ENCODE measurements at regions not wholly inside any gene's neighbourhood (a gene's known extent, or its start where the extent isn't known, plus 50 kb on each side); places are given as distances from the start of the nearest gene placed in this dataset.
"Not testable (repeated sequence)": the region's sequence is repeated elsewhere in the genome, so short reads cannot be mapped to it uniquely, and the experiment has no call there.

DNA sequence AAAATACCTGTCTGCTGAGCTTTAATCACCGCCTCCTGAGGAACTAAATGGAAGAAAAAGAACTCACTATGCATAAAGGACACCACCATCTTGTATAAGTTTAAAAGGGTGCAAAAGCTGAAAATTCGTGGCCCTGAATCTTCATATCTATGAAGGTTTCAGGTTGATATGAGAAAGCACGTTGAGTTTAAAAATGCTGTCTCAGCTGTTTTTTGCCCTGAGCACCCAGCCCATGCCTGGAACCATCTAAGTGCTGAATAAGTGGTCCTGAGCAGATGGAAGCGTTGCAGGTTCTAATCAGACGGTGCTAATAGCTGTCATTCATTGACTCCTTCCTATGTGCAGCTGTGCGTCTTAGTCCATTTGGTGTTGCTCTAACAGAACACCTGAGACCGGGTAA, 467.4 kb downstream of the EIPR1 start:
- intact Hi-C loops (cut with micrococcal nuclease) = no loop called here

DNA sequence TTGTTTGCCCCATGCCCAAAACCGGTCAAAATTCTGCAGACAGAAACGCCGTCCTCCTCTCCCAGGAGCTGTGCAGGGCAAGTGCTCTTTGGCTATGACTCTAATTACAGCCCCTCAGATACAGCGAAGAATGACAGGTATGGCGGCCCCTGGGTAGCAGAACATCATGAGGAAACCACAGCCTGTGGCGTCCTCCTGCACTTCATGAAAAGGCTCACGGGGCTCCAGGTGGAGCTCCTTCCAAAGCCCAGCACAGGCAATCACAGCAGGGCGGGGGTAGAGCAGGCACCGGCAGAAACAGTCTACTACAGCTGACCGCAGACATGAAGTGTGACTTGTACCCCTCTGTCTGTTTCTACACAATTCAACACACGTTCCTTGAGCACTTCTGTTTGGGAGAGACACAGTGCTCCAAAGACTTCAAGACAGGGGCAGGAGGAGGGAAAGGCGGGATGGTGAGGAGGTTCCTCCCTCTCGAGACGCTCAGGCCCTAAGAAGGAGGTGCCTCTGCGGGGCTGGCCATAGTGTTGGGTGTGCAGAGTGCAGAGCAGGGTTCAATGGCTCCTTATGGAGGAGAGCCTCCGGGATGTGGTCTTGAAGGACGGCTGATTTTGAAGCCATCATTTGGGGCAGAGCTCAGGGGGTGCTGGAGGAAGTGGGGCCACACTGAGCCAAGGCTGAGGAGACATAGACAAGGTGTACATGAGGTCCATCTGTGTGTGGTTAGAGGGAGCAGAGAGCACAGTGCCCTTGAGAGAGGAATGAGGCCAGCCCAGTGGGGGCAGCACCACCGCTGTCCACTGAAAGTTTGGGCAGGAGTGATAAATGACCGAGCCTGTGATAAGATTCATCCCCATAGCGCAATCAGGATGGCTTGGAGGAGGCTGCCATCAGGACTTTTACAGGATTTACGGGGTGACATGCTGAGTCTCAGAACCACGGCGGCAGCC, 468.3 kb downstream of the EIPR1 start:
- H3K36me3 Mint-ChIP-seq (ENCODE audit: low read depth) = no peaks in the 10 kb centered on the region
- peaks cover 2% of the 10 kb centered on the region for H3K27me3 Mint-ChIP-seq (ENCODE audit: low read depth)
- no peaks in the 10 kb centered on the region for H3K9me3 Mint-ChIP-seq
- no peak overlapping the region for H3K4me3 Mint-ChIP-seq
- H3K27ac Mint-ChIP-seq = no peak overlapping the region
- DNase-seq = no peak
- CTCF ChIA-PET = no interaction called here
- intact Hi-C loops (cut with micrococcal nuclease) = no loop called here
- H3K4me1 Mint-ChIP-seq (ENCODE audit: low read depth) = no peaks in the 10 kb centered on the region

More for the DNA sequence above, 467.4 kb downstream of the EIPR1 start:
- Mint-ChIP-seq H3K36me3 (ENCODE audit: low read depth) (no peaks in the 10 kb centered on the region), H3K4me3 (no peak overlapping the region), H3K27ac (no peak overlapping the region), H3K27me3 (ENCODE audit: low read depth) (peaks cover 2% of the 10 kb centered on the region), H3K9me3 (no peaks in the 10 kb centered on the region), H3K4me1 (ENCODE audit: low read depth) (no peaks in the 10 kb centered on the region)
- CTCF ChIA-PET = no interaction called here
- DNase-seq = no peak

DNA sequence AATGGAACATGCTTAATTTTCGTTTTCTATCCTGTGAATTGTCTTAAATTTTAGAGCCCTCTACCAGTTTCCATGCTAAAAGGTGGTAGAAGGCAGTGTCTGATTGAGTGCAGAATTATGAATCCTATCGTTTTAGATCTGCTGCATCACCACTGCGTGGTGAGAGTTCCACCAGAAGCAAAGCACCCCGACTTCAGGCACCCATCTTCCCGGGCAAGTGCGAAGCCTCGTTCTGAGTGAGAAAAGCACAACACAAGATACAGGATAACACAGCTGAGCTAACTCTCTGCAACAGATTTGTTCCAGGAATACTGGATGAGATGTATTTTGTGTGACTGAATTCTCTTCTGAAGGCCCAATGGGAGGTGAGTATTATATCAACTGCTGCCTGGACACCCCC, 471.5 kb downstream of the EIPR1 start:
- Mint-ChIP-seq H3K9me3 (no peaks in the 10 kb centered on the region), H3K36me3 (ENCODE audit: low read depth) (no peaks in the 10 kb centered on the region), H3K27ac (no peak overlapping the region), H3K27me3 (ENCODE audit: low read depth) (no peaks in the 10 kb centered on the region), H3K4me1 (ENCODE audit: low read depth) (peaks cover 13% of the 10 kb centered on the region), H3K4me3 (no peak overlapping the region)
- CTCF ChIA-PET = no interaction called here
- intact Hi-C loops (cut with micrococcal nuclease) = no loop called here
- no peak for DNase-seq

DNA sequence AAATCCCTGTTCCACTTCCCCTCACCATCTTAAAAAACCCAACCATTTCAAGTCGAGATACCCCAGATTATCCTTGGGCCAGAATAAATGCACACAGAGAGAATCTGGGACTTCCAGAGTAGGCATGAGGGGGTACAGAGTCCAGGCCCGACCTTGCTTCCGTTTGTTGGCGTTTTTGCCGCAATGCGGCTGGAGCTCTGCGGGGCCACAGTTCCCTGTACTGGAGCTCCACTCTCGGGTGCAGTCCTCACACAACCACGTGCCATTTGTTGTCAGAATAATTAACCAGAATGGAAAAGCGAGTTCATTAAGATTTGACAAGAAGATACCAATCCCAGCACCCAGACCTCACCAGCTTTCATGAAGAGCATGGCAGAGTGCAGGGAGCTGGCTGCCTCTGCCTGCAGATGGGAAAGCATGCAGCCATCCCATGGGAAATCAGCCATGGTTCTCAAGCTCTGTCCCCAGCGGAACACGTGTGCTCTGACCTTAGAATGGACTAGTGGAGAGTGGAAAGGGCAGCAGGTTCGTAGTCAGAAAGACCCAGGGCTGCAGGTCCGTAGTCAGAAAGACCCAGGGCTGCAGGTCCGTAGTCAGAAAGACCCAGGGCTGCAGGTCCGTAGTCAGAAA, 472.8 kb downstream of the EIPR1 start:
- Mint-ChIP-seq H3K9me3 (no peaks in the 10 kb centered on the region), H3K36me3 (ENCODE audit: low read depth) (no peaks in the 10 kb centered on the region), H3K4me3 (no peak overlapping the region), H3K27ac (no peak overlapping the region), H3K27me3 (ENCODE audit: low read depth) (no peaks in the 10 kb centered on the region), H3K4me1 (ENCODE audit: low read depth) (peaks cover 16% of the 10 kb centered on the region)
- intact Hi-C loops (cut with micrococcal nuclease) = no loop called here
- no peak for DNase-seq
- CTCF ChIA-PET = no interaction called here

DNA sequence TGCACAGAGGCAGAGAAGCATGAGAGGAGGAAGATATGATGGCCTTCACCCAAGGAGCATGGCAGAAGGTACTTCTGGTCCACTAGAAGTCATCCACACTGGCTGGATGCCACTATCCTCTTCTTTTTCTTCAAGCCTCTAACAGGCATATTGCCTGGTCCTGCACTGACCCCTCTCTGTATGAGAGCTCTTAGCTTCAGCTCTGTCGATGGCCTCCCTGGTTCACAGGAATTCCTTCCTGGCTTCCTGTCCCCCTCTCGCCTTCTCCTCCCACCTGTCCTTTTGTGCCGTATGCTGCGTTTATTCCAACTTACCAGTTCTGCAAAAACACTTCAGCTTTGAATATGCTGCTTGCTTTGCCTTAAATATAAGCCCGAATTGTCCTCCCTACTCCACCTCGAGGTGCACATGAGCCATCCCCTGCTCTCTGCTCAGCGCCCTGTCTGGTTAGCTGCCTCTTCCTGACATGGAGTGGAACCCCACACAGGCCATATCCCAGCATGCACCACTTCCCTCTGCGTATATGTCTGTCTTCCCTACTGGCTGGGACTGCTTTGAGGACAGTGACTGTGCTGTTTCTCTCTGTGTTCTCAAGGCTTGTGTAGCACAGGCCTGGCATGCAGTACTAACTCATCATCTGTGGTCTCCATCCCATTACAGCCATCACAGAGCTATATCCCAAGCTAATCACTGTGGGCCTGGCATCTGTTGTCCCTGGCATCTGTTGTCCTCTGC, 474.9 kb downstream of the EIPR1 start:
- H3K27ac Mint-ChIP-seq = no peak overlapping the region
- H3K4me3 Mint-ChIP-seq = no peak overlapping the region
- no peaks in the 10 kb centered on the region for H3K27me3 Mint-ChIP-seq (ENCODE audit: low read depth)
- intact Hi-C loops (cut with micrococcal nuclease) = loop anchor here (1.0 kb wide), 1 partner anchor 23 kb away; no protein-coding TSS in a partner anchor
- no peaks in the 10 kb centered on the region for H3K36me3 Mint-ChIP-seq (ENCODE audit: low read depth)
- no peaks in the 10 kb centered on the region for H3K9me3 Mint-ChIP-seq
- CTCF ChIA-PET = interaction anchor here (1.0 kb wide), 1 partner anchor 12 kb away, joined by 3 read pairs; no protein-coding TSS in a partner anchor
- DNase-seq = no peak
- peaks cover 16% of the 10 kb centered on the region for H3K4me1 Mint-ChIP-seq (ENCODE audit: low read depth)

DNA sequence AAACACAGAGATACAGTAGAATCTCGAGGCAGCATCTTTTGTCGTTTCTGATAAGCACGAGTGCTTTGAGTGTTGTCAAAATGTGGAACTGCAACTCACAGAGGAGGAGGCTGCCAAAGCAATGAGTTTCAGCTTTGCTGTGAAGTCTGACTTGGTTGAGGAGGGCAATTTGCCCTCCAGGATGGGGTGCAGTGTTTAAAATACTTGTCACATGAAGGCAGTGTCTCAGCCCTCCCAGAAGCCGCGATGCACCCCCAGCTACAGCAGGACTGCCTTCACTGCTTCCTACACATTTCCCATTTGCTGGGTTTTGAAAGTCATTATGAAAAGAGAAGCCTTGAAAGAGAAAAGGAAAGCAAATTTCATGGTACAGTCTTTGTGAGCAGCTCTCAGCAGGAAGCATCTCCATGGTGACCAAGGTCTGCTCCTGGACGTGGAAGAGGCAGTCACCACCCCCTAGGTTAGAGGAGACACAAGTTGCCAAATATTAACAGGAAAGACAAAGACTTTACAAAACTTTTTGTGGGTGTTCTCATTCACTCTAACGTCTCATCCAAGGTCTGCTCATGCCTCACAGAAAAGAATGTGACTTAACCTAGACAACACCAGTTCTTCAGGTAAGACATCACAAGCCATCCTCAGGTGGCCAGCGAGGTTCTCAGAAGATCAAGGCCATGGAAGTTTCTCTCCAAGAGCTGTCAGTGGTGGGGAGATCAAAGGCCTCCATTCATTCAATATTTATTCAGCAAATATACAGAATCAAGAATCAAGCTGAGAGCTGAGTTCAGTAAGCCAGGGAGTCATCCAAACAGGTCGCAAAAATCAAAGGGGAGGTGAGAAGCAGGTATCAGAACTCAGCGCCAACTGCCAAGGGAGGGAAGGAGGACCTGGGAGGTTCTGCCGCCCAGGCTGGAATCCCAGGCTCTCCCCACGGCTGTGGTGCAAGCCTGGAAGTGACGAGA, 476.0 kb downstream of the EIPR1 start:
- peak; percentile 26 for DNase-seq

DNA sequence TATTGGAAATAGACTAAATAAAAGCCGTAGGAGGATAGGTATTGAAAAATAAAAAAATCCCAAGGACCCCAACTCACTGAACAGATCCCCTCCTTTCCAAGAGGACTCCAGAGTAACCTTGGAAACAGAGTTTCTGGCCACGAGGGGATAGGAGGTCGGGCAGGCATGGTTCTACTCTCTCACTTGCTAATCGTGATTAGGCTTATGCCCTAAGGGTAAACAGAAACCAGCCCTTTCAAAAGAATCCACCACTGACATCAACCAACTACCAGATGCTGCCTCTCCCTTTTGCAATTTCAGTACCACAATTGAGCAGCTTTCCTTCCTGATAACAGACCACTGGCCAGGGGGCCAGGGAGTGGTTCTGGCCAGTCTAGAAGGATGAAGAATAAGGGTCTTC, 477.8 kb downstream of the EIPR1 start:
- no peaks in the 10 kb centered on the region for H3K9me3 Mint-ChIP-seq
- no peak for DNase-seq
- CTCF ChIA-PET = no interaction called here
- H3K4me1 Mint-ChIP-seq (ENCODE audit: low read depth) = peaks cover 16% of the 10 kb centered on the region
- no peaks in the 10 kb centered on the region for H3K27me3 Mint-ChIP-seq (ENCODE audit: low read depth)
- no peak overlapping the region for H3K27ac Mint-ChIP-seq
- intact Hi-C loops (cut with micrococcal nuclease) = no loop called here
- no peaks in the 10 kb centered on the region for H3K36me3 Mint-ChIP-seq (ENCODE audit: low read depth)
- H3K4me3 Mint-ChIP-seq = no peak overlapping the region

More for the DNA sequence above, 476.0 kb downstream of the EIPR1 start:
- H3K9me3 Mint-ChIP-seq = no peaks in the 10 kb centered on the region
- peaks cover 16% of the 10 kb centered on the region for H3K4me1 Mint-ChIP-seq (ENCODE audit: low read depth)
- CTCF ChIA-PET = interaction anchor here (1.0 kb wide), 1 partner anchor 13 kb away, joined by 3 read pairs; no protein-coding TSS in a partner anchor
- no peak overlapping the region for H3K4me3 Mint-ChIP-seq
- no peak overlapping the region for H3K27ac Mint-ChIP-seq
- H3K27me3 Mint-ChIP-seq (ENCODE audit: low read depth) = no peaks in the 10 kb centered on the region
- no peaks in the 10 kb centered on the region for H3K36me3 Mint-ChIP-seq (ENCODE audit: low read depth)
- intact Hi-C loops (cut with micrococcal nuclease) = no loop called here

DNA sequence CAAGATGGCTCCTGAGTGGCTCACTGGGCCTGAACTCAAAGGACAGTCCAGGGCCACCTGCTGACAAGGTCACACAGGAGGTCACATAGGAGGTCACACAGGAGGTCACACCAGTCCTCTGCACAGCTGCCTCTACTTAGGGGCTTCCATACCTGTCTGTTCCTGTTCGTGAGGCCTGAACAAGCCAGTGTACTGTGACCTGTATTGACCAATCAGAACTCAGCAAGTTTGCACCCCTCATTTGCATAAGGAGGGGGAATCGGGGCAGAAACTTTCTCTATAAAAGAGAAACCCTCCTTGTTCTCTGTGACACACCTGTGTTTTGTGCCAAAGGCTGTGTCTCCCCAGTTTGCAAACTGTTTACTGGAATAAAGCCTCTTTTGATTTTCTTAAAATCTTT, 478.9 kb downstream of the EIPR1 start:
- no peak overlapping the region for H3K4me3 Mint-ChIP-seq
- CTCF ChIA-PET = no interaction called here
- H3K9me3 Mint-ChIP-seq = no peaks in the 10 kb centered on the region
- no peak for DNase-seq
- H3K36me3 Mint-ChIP-seq (ENCODE audit: low read depth) = no peaks in the 10 kb centered on the region
- H3K4me1 Mint-ChIP-seq (ENCODE audit: low read depth) = peaks cover 16% of the 10 kb centered on the region
- intact Hi-C loops (cut with micrococcal nuclease) = no loop called here
- no peak overlapping the region for H3K27ac Mint-ChIP-seq
- no peaks in the 10 kb centered on the region for H3K27me3 Mint-ChIP-seq (ENCODE audit: low read depth)

DNA sequence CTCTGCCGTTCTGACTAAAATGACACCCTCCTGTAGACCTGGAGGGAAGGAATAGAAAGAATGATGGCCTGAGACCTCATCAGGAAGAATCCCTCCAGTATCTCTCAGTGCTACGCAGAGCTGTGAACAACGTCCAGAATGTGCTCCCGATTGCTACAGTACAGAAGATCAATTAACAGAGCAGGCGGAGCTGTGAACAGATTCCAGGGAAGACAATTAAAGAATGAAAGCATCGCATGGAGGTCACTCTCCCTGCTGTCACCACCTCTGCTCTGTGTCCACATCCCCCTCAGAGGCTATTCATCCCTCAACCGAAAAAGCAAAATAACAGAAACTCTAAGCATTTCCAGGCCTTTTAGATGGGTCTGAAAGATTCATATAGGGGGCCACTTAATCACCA, 481.0 kb downstream of the EIPR1 start:
- Mint-ChIP-seq H3K4me1 (ENCODE audit: low read depth) (peaks cover 9% of the 10 kb centered on the region), H3K36me3 (ENCODE audit: low read depth) (no peaks in the 10 kb centered on the region), H3K27ac (no peak overlapping the region), H3K27me3 (ENCODE audit: low read depth) (no peaks in the 10 kb centered on the region), H3K9me3 (no peaks in the 10 kb centered on the region), H3K4me3 (no peak overlapping the region)
- no peak for DNase-seq
- intact Hi-C loops (cut with micrococcal nuclease) = no loop called here
- CTCF ChIA-PET = no interaction called here

DNA sequence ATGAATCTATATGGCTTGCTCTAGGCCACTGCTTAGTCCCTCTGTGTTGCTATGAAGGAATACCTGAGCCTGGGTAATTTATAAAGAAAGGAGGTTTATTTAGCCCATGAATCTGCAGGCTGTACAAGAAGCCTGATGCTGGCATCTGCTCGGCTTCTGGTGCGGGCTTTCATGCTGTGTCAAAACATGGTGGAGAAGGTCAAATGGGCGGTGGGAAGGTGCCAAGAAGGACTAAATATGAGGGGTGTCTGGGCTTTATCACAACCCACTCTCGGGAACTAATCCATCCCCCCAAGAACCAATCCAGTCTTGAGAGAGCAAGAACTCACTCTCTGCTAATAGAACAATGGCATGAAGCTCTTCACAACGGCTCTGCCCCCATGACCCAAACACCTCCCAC, 481.6 kb downstream of the EIPR1 start:
- no peak for DNase-seq

DNA sequence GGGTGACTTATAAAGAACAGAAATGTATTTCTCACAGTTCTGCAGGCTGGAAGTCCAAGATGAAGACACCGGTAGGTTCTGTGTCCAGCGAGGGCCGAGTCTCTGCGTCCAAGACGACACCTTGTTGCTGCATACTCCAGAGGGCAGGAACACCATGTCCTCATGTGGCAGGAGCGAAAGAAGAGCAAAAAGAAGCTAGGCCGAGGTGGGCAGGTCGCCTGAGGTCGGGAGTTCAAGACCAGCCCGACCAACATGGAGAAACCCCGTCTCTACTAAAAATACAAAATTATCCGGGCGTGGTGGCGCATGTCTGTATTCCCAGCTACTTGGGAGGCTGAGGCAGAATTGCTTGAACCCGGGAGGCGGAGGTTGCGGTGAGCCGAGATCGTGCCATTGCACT, 483.6 kb downstream of the EIPR1 start:
- H3K27me3 Mint-ChIP-seq (ENCODE audit: low read depth); H3K4me3 Mint-ChIP-seq; H3K9me3 Mint-ChIP-seq; DNase-seq; H3K4me1 Mint-ChIP-seq (ENCODE audit: low read depth); CTCF ChIA-PET; H3K36me3 Mint-ChIP-seq (ENCODE audit: low read depth); H3K27ac Mint-ChIP-seq; intact Hi-C loops (cut with micrococcal nuclease): not testable (repeated sequence)

More for the DNA sequence above, 481.6 kb downstream of the EIPR1 start:
- Mint-ChIP-seq H3K4me3 (no peak overlapping the region), H3K36me3 (ENCODE audit: low read depth) (no peaks in the 10 kb centered on the region), H3K4me1 (ENCODE audit: low read depth) (peaks cover 2% of the 10 kb centered on the region), H3K27ac (no peak overlapping the region), H3K27me3 (ENCODE audit: low read depth) (no peaks in the 10 kb centered on the region), H3K9me3 (no peaks in the 10 kb centered on the region)
- intact Hi-C loops (cut with micrococcal nuclease) = no loop called here
- CTCF ChIA-PET = no interaction called here

DNA sequence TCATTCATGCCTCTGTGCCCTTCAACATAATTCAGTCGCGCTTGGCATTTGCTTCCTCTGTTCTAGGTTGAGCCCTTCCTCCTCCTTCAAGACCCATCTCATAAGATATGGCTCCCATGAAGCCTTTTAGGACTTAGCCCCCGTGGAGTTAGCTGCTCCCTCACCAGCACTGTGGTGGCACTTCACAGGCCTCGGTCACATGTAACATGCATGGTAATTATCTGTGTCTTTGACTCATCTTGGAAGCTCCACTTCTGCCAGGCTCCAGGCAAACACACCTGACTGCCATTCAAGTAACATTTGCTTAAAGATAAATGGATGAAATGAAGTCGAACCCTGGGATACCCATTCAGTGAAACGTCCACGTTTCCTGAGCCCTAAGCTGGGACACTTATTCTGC, 484.7 kb downstream of the EIPR1 start:
- no peaks in the 10 kb centered on the region for H3K4me1 Mint-ChIP-seq (ENCODE audit: low read depth)
- CTCF ChIA-PET = no interaction called here
- no peak overlapping the region for H3K4me3 Mint-ChIP-seq
- no peaks in the 10 kb centered on the region for H3K36me3 Mint-ChIP-seq (ENCODE audit: low read depth)
- H3K27ac Mint-ChIP-seq = no peak overlapping the region
- no peak for DNase-seq
- no peaks in the 10 kb centered on the region for H3K9me3 Mint-ChIP-seq
- intact Hi-C loops (cut with micrococcal nuclease) = no loop called here
- H3K27me3 Mint-ChIP-seq (ENCODE audit: low read depth) = no peaks in the 10 kb centered on the region

All from activated naive CD4-positive, alpha-beta T cell treated with anti-CD3 and anti-CD28 coated beads for 36 hours (primary cell).